Breast epithelium (tissue), 4 donors: ENCODE measurements at regions not wholly inside any gene's neighbourhood (a gene's known extent, or its start where the extent isn't known, plus 50 kb on each side); places are given as distances from the start of the nearest gene placed in this dataset.

Experiments
- DNase-seq, 2 donors: peaks; one replicate each; pipeline ENCODE4 v3.0.0-alpha.2; 2019; ENCODE audit warnings: low spot score in 2 of 2
- H3K27ac ChIP-seq, 2 donors: fragments of 200-600 bp; sonication (generic) in 1 of 2; one replicate each; pipeline ENCODE4 v1.5.1; 2016 to 2019; ENCODE audit warnings: mild to moderate bottlenecking in 1 of 2
- H3K27me3 ChIP-seq, 2 donors: fragments of 200-600 bp; sonication (generic) in 1 of 2; one replicate each; pipeline versions ENCODE4 v1.5.1 to v1.6.0; 2017 to 2019; ENCODE audit warnings: control low read depth in 1 of 2, mild to moderate bottlenecking in 1 of 2
- H3K36me3 ChIP-seq: fragments of 200-600 bp; one replicate; pipeline ENCODE4 v1.5.1; 2019
- H3K4me1 ChIP-seq, 2 donors: fragments of 200-600 bp; sonication (generic); one replicate each; pipeline ENCODE4 v1.5.1; 2016 to 2019; ENCODE audit warnings: control low read depth in 1 of 2
- H3K4me3 ChIP-seq, 3 donors: fragments of 200-600 bp; sonication (generic); 1 replicate in 2 of 3; 2 replicates in 1 of 3; pipeline ENCODE4 v1.5.1; 2016 to 2019; ENCODE audit warnings: mild to moderate bottlenecking in 3 of 3, moderate library complexity in 2 of 3
- H3K9me3 ChIP-seq, 2 donors: fragments of 200-600 bp; sonication (generic) in 1 of 2; one replicate each; pipeline ENCODE4 v1.5.1; 2016 to 2019; ENCODE audit warnings: control low read depth in 1 of 2
- POLR2A ChIP-seq: fragments of 450-650 bp; IDR thresholded peaks from one replicate; pipeline ENCODE4 v1.6.1; 2016; ENCODE audit warnings: antibody characterized with exemption, mild to moderate bottlenecking, moderate library complexity
- POLR2AphosphoS5 ChIP-seq, 3 donors: sonication (generic); formaldehyde crosslinking; IDR thresholded peaks; one replicate each; pipeline ENCODE4 v1.6.1; 2017; ENCODE audit warnings: antibody characterized with exemption in 3 of 3
- intact Hi-C: fragments of 100-400 bp; cut with DNase I; formaldehyde crosslinking; loops from one replicate; pipeline ENCODE4 v1.15.1; 2023; ENCODE audit warnings: low total_unique reads
- TF ChIP-seq, protein P1 (sequence below), 3 donors: fragments of 450-650 bp; IDR thresholded peaks; one replicate each; pipeline ENCODE4 v1.5.1; 2016 to 2017; ENCODE audit warnings: antibody characterized with exemption in 3 of 3, mild to moderate bottlenecking in 3 of 3, moderate library complexity in 3 of 3

DNA sequence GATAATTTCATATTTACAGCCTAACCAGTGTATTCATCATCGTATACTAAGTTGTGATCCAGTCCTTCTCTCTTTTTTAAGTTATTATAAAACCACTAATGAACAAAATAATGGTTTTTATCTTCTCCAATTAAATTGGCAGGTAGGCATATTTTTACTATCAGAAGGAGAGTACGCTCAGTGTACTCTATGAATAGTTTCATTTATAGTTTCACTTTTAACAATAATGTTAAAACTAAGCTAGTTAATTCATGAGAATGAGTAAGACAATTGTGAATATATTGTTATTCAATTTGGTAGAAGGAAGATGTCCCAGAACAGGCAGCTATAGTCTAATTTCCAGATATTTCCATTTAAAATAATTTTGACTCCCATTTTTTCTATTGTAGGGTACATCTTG lies 277.1 kb downstream of the RASSF9 start:
- intact Hi-C loops, result no loop called here
- no peaks in the 10 kb centered on the region for H3K36me3 ChIP-seq
- H3K4me3 ChIP-seq, result no peak overlapping the region
- no peaks in the 10 kb centered on the region for H3K4me1 ChIP-seq
- TF ChIP-seq, protein P1, sequence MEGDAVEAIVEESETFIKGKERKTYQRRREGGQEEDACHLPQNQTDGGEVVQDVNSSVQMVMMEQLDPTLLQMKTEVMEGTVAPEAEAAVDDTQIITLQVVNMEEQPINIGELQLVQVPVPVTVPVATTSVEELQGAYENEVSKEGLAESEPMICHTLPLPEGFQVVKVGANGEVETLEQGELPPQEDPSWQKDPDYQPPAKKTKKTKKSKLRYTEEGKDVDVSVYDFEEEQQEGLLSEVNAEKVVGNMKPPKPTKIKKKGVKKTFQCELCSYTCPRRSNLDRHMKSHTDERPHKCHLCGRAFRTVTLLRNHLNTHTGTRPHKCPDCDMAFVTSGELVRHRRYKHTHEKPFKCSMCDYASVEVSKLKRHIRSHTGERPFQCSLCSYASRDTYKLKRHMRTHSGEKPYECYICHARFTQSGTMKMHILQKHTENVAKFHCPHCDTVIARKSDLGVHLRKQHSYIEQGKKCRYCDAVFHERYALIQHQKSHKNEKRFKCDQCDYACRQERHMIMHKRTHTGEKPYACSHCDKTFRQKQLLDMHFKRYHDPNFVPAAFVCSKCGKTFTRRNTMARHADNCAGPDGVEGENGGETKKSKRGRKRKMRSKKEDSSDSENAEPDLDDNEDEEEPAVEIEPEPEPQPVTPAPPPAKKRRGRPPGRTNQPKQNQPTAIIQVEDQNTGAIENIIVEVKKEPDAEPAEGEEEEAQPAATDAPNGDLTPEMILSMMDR (IDR thresholded peaks at IDR 0.05), result no peak
- no peak for TF ChIP-seq POLR2A
- no peak for TF ChIP-seq POLR2AphosphoS5 (IDR thresholded peaks at IDR 0.05)
- no peaks in the 10 kb centered on the region for H3K9me3 ChIP-seq
- no peaks in the 10 kb centered on the region for H3K27me3 ChIP-seq
- no peak overlapping the region for H3K27ac ChIP-seq
- no peak for DNase-seq

DNA sequence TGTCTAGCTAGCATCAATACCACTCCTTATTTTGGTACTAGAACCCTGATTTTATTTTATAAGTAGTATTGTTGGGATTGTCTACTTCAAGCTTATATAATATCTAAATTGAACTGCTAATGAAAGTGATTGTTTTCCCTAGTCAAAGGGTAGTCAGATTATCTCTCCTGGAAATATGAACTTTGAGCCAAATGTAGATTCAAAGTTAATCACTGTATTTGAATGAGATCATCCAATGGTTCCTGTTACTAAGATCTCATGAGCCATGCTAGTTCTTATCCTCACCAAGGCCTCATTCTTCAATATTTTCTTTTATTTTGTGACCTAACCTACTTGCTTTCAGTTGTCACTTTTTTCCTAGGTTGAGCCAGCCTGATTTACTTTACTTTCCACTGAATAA lies 276.7 kb downstream of the RASSF9 start:
- no peak for TF ChIP-seq POLR2AphosphoS5 (IDR thresholded peaks at IDR 0.05)
- TF ChIP-seq, protein P1 (IDR thresholded peaks at IDR 0.05), result no peak
- TF ChIP-seq POLR2A, result no peak
- Histone ChIP-seq H3K9me3 (no peaks in the 10 kb centered on the region), H3K36me3 (no peaks in the 10 kb centered on the region), H3K27ac (no peak overlapping the region), H3K4me3 (no peak overlapping the region), H3K27me3 (no peaks in the 10 kb centered on the region), H3K4me1 (no peaks in the 10 kb centered on the region)
- intact Hi-C loops, result no loop called here
- DNase-seq, result no peak

DNA sequence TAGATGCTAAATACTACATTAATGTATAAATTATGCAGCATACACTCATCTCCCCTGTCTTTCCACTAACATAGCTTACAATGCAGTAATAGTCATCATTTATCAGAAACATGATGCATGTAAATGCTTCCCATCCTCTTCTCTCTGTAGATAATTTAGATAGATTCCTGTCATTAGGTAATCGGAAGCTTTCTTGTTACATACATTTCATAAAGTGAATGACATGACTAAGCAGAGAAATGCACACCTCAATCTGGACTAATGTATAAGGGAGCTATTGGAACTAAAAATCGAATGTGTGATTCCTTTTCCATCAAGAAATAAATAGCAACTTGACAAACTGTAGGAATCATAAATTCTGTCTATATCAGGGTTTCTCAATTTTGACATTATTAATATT lies 273.4 kb downstream of the RASSF9 start:
- Histone ChIP-seq H3K9me3 (no peaks in the 10 kb centered on the region), H3K36me3 (no peaks in the 10 kb centered on the region), H3K27ac (no peak overlapping the region), H3K4me3 (no peak overlapping the region), H3K27me3 (no peaks in the 10 kb centered on the region), H3K4me1 (no peaks in the 10 kb centered on the region)
- TF ChIP-seq POLR2AphosphoS5 (IDR thresholded peaks at IDR 0.05), result no peak
- TF ChIP-seq POLR2A, result no peak
- TF ChIP-seq, protein P1 (IDR thresholded peaks at IDR 0.05), result no peak
- no peak for DNase-seq
- intact Hi-C loops, result no loop called here

DNA sequence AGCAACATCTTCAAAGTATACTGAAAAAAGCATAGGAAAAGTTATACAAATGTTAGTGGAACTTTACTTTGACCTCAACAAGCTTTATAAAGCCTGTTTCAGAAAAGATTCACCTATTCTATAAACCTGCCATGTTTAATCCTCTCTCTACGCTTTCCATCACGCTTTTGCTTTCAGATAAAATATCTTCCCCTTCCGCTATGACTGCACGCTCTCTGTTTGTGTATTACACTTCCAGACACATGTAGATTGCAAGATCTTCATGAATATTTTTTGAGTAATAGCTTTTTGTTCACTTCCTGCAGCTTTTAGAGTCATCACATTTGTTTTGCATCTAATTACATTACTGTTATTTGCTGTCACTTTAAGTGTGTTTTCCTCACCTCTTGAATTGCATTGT lies 271.4 kb downstream of the RASSF9 start:
- no peaks in the 10 kb centered on the region for H3K36me3 ChIP-seq
- no peak for DNase-seq
- H3K9me3 ChIP-seq, result no peaks in the 10 kb centered on the region
- no peaks in the 10 kb centered on the region for H3K27me3 ChIP-seq
- H3K27ac ChIP-seq, result no peak overlapping the region
- H3K4me3 ChIP-seq, result no peak overlapping the region
- TF ChIP-seq POLR2AphosphoS5 (IDR thresholded peaks at IDR 0.05) (no peak), POLR2A (no peak)
- TF ChIP-seq, protein P1 (IDR thresholded peaks at IDR 0.05), result no peak
- H3K4me1 ChIP-seq, result no peaks in the 10 kb centered on the region
- intact Hi-C loops, result no loop called here

DNA sequence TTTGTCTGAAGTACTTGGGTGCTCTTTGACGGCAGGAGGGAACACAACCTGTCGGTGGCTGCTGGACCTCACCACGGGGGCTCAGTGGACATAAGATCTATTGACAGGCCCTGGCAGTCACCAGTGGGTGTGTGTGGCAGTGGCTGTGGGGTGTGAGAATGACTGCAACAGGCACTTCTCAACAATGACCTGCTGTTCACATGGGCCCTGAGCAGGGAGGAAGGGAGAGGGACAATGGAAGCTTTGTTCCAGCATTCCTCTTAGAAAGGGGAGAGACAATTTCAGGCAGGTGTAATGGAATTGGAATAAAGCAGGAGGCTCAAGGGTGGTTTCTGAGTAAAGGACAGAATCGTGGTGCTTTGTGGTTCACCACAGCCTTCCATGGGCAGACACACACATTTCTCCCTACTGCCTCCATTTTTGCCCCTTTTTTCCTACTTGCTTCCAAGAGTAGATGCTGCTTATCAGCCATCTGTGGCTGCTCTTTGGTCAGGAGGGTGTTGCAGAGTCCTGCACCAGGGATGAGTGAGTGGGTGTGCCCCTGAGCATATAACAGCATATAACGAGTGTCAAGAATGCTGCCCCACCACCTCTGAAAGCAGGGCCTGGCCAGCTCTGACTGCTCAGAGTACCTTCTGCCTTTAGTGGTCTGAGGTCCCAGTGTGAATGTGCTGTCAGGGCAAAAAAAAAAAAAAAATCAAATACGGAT lies 267.7 kb downstream of the RASSF9 start:
- Histone ChIP-seq H3K36me3 (no peaks in the 10 kb centered on the region), H3K9me3 (no peaks in the 10 kb centered on the region), H3K27ac (peak overlapping the region; percentile 54 to 75), H3K27me3 (no peaks in the 10 kb centered on the region), H3K4me1 (no peaks in the 10 kb centered on the region), H3K4me3 (no peak overlapping the region)
- no peak for TF ChIP-seq POLR2A
- TF ChIP-seq POLR2AphosphoS5 (IDR thresholded peaks at IDR 0.05), result no peak
- TF ChIP-seq, protein P1 (IDR thresholded peaks at IDR 0.05), result no peak
- intact Hi-C loops, result no loop called here
- DNase-seq, result peak in 1 of 2 donors; percentile 27
